ENCODE measurements at regions not wholly inside any gene's neighbourhood (a gene's known extent, or its start where the extent isn't known, plus 50 kb on each side); places are given as distances from the start of the nearest gene placed in this dataset.

GRCh38 chr14:94922595-94923239, 152.8 kb upstream of the GSC start:
- DNase-seq = no peak

GRCh38 chr14:94921882-94922585, 152.1 kb upstream of the GSC start:
- DNase-seq = no peak

- no peak for DNase-seq
Measured at GRCh38 chr14:94921456-94921855, 151.5 kb upstream of the GSC start.

GRCh38 chr14:94919896-94920295, 150.0 kb upstream of the GSC start:
- DNase-seq = no peak

GRCh38 chr14:94918896-94919295, 149.0 kb upstream of the GSC start:
- no peak for DNase-seq

- DNase-seq = no peak
Measured at GRCh38 chr14:94917041-94917600, 147.2 kb upstream of the GSC start.

- no peak for DNase-seq
Measured at GRCh38 chr14:94914191-94914590, 144.3 kb upstream of the GSC start.

GRCh38 chr14:94907626-94908261, 137.8 kb upstream of the GSC start:
- no peak for DNase-seq

GRCh38 chr14:94906991-94907587, 137.2 kb upstream of the GSC start:
- DNase-seq = no peak

- no peak for DNase-seq
Measured at GRCh38 chr14:94906577-94906976, 136.7 kb upstream of the GSC start.

GRCh38 chr14:94904636-94905035, 134.7 kb upstream of the GSC start:
- DNase-seq = no peak

GRCh38 chr14:94903883-94904282, 134.0 kb upstream of the GSC start:
- no peak for DNase-seq

GRCh38 chr14:94903338-94903737, 133.4 kb upstream of the GSC start:
- DNase-seq = no peak

GRCh38 chr14:94897561-94897960, 127.6 kb upstream of the GSC start:
- no peak for DNase-seq

- DNase-seq = no peak
Measured at GRCh38 chr14:94897082-94897481, 127.2 kb upstream of the GSC start.

GRCh38 chr14:94893411-94894160, 123.7 kb upstream of the GSC start:
- DNase-seq = no peak

- DNase-seq = no peak
Measured at GRCh38 chr14:94890785-94891184, 120.9 kb upstream of the GSC start.

- no peak for DNase-seq
Measured at GRCh38 chr14:94889520-94890312, 119.8 kb upstream of the GSC start.

- DNase-seq = no peak
Measured at GRCh38 chr14:94888121-94888520, 118.2 kb upstream of the GSC start.

- DNase-seq = no peak
Measured at GRCh38 chr14:94887591-94887990, 117.7 kb upstream of the GSC start.

GRCh38 chr14:94886931-94887330, 117.0 kb upstream of the GSC start:
- no peak for DNase-seq
